GM12878 (cell line): ENCODE measurements at regions not wholly inside any gene's neighbourhood (a gene's known extent, or its start where the extent isn't known, plus 50 kb on each side); places are given as distances from the start of the nearest gene placed in this dataset.

Experiments used
- CBFB ChIP-seq: IDR thresholded peaks from 2 replicates; pipeline ENCODE4 v1.6.1; 2016; ENCODE audit warnings: antibody characterized with exemption, low read depth
- CREB1 ChIP-seq: IDR thresholded peaks from 2 replicates; pipeline ENCODE4 v1.6.1; 2012; ENCODE audit warnings: low read depth, mild to moderate bottlenecking, inconsistent platforms
- CTCF ChIP-seq, 3 experiments: IDR thresholded peaks in 2 of 3; conservative IDR thresholded peaks in 1 of 3; 2 replicates each; pipeline ENCODE4 v1.5.1; 2011; ENCODE audit warnings: low read depth in 3 of 3, low read length in 3 of 3, mild to moderate bottlenecking in 3 of 3, control low read depth in 2 of 3, moderate library complexity in 2 of 3, inconsistent platforms in 1 of 3, mixed read lengths in 1 of 3; ENCODE audit not compliant: control insufficient read depth in 2 of 3, insufficient read depth in 1 of 3; ENCODE audit errors: extremely low read depth in 1 of 3
- EP300 ChIP-seq, 2 experiments: fragments of 150-350 bp in 1 of 2; IDR thresholded peaks; 2 replicates each; pipeline ENCODE4 v1.6.1; 2011 to 2012; ENCODE audit warnings: low read depth in 2 of 2, low read length in 2 of 2, borderline replicate concordance in 1 of 2, improper control_type of control experiment in 1 of 2, inconsistent platforms in 1 of 2; ENCODE audit not compliant: control insufficient read depth in 1 of 2
- HSF1 ChIP-seq: fragments of 150-350 bp; IDR thresholded peaks from 2 replicates; pipeline ENCODE4 v1.6.1; 2014; ENCODE audit warnings: mild to moderate bottlenecking, low read depth, low read length
- IKZF1 ChIP-seq: fragments of 450-650 bp; conservative IDR thresholded peaks from 2 replicates; pipeline ENCODE4 v1.6.1; 2017; ENCODE audit warnings: antibody characterized with exemption, mild to moderate bottlenecking
- KAT2A ChIP-seq: conservative IDR thresholded peaks from 2 replicates; pipeline ENCODE4 v1.6.1; 2011; ENCODE audit warnings: low read depth, low read length; ENCODE audit not compliant: control insufficient read depth
- NFYA ChIP-seq: IDR thresholded peaks from 2 replicates; pipeline ENCODE4 v1.6.1; 2011; ENCODE audit warnings: low read depth, mild to moderate bottlenecking, low read length, improper control_type of control experiment, borderline replicate concordance
- SIX5 ChIP-seq: IDR thresholded peaks from 2 replicates; pipeline ENCODE4 v1.6.1; 2011; ENCODE audit warnings: mild to moderate bottlenecking, low read depth, low read length, moderate library complexity; ENCODE audit not compliant: severe bottlenecking
- SMARCA5 ChIP-seq: fragments of 450-650 bp; IDR thresholded peaks from 2 replicates; pipeline ENCODE4 v1.6.1; 2017; ENCODE audit warnings: mild to moderate bottlenecking
- TF ChIP-seq, protein P1 (sequence below): fragments of 450-650 bp; IDR thresholded peaks from 2 replicates; pipeline ENCODE4 v1.6.1; 2016; ENCODE audit warnings: mild to moderate bottlenecking
- TF ChIP-seq, protein P2 (sequence below): IDR thresholded peaks from 2 replicates; pipeline ENCODE4 v1.6.1; 2011; ENCODE audit warnings: low read depth, low read length, improper control_type of control experiment, borderline replicate concordance

DNA sequence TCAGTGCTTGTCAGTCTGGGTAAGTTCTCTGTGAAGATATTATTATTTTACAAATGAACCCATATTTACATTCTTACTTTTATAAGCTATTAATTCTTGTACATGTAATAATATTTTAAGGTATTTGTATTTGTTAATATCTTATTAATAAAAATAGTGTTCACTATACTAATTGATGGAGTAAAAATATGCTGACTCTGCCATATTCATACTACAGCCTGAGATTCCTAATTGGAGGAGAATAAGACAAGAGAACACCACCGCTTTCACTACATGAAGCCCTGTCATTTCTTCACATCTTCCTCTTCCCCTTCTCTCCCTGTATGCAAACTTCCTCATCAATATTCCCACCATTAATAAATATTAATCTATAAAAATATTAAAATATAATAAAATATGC, 167.6 kb upstream of the TUSC1 start (continued):
- TF ChIP-seq SIX5 (no peak), NFYA (no peak), HSF1 (no peak), KAT2A (no peak), SMARCA5 (no peak), CBFB (no peak), IKZF1 (no peak), CTCF (IDR thresholded peaks at IDR 0.05 in 2 of 3, conservative IDR thresholded peaks at IDR 0.05 in 1 of 3; ENCODE audit: control insufficient read depth in 2 of 3, extremely low read depth in 1 of 3, insufficient read depth in 1 of 3, low read depth in 3 of 3, low read length in 3 of 3) (no peak), EP300 (IDR thresholded peaks at IDR 0.05; ENCODE audit: borderline replicate concordance in 1 of 2, control insufficient read depth in 1 of 2, low read depth in 2 of 2, low read length in 2 of 2) (no peak), CREB1 (no peak)
- TF ChIP-seq, protein P1, sequence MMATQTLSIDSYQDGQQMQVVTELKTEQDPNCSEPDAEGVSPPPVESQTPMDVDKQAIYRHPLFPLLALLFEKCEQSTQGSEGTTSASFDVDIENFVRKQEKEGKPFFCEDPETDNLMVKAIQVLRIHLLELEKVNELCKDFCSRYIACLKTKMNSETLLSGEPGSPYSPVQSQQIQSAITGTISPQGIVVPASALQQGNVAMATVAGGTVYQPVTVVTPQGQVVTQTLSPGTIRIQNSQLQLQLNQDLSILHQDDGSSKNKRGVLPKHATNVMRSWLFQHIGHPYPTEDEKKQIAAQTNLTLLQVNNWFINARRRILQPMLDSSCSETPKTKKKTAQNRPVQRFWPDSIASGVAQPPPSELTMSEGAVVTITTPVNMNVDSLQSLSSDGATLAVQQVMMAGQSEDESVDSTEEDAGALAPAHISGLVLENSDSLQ: no peak
- TF ChIP-seq, protein P2, sequence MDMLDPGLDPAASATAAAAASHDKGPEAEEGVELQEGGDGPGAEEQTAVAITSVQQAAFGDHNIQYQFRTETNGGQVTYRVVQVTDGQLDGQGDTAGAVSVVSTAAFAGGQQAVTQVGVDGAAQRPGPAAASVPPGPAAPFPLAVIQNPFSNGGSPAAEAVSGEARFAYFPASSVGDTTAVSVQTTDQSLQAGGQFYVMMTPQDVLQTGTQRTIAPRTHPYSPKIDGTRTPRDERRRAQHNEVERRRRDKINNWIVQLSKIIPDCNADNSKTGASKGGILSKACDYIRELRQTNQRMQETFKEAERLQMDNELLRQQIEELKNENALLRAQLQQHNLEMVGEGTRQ: no peak
- TF ChIP-seq, all 136 proteins: peak for 0
